SK-N-SH treated with all-trans-retinoic acid at 6 μM for 48 hours (cell line): ENCODE measurements at regions not wholly inside any gene's neighbourhood (a gene's known extent, or its start where the extent isn't known, plus 50 kb on each side); places are given as distances from the start of the nearest gene placed in this dataset.

ENCODE experiments used
- ARNTL ChIP-seq: fragments of 450-650 bp; formaldehyde crosslinking; IDR thresholded peaks from 2 replicates; pipeline ENCODE4 v1.5.0; 2020; ENCODE audit warnings: low read depth, mild to moderate bottlenecking, moderate library complexity, borderline replicate concordance
- ESRRG ChIP-seq: fragments of 250-450 bp; sonication (Bioruptor Pico); IDR thresholded peaks from 2 replicates; pipeline ENCODE4 v1.6.1; 2021; ENCODE audit warnings: mild to moderate bottlenecking
- ISL1 ChIP-seq: fragments of 250-450 bp; sonication (Bioruptor Pico); IDR thresholded peaks from 2 replicates; pipeline ENCODE4 v2.1.2; 2022; ENCODE audit warnings: mild to moderate bottlenecking, moderate library complexity
- RARB ChIP-seq: fragments of 250-450 bp; sonication (Bioruptor Pico); IDR thresholded peaks from 2 replicates; pipeline ENCODE4 v1.8.0; 2021; ENCODE audit warnings: mild to moderate bottlenecking, moderate library complexity
- SNAI2 ChIP-seq: fragments of 250-450 bp; sonication (Bioruptor Pico); IDR thresholded peaks from 2 replicates; pipeline ENCODE4 v1.5.0; 2020; ENCODE audit warnings: mild to moderate bottlenecking, moderate library complexity
- TCF4 ChIP-seq: fragments of 250-450 bp; sonication (Bioruptor Pico); IDR thresholded peaks from 2 replicates; pipeline ENCODE4 v1.8.0; 2021; ENCODE audit warnings: mild to moderate bottlenecking, moderate library complexity, borderline replicate concordance
- ZNF70 ChIP-seq: fragments of 450-650 bp; formaldehyde crosslinking; IDR thresholded peaks from 2 replicates; pipeline ENCODE4 v1.5.0; 2020; ENCODE audit warnings: mild to moderate bottlenecking, moderate library complexity
- TF ChIP-seq, protein P1 (sequence below): fragments of 250-450 bp; sonication (Bioruptor Pico); IDR thresholded peaks from 2 replicates; pipeline ENCODE4 v1.8.0; 2021; ENCODE audit warnings: low read depth, mild to moderate bottlenecking, moderate library complexity, borderline replicate concordance

DNA sequence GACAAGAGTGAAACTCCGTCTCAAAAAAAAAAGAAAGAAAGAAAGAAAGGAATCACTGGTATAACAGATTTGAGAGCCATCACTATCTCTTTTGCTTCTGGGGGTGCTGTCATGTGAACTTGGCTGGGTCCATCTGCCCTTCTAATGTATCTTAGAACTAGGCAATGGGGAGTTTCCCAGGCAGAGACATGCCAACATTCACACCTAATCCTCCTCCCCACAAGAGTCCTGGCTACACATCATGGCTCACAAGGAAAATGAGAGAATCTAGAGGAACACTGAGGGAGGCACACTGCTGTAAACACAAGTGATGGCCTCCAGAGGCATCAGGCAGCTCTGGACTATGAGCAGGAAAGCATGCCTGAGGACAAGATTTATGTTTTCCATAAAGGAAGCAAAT is 67.8 kb upstream of the PPP2R3A start:
- TF ChIP-seq RARB: no peak
- no peak for TF ChIP-seq ZNF70 (CRISPR knock-in tag)
- TF ChIP-seq ESRRG (CRISPR knock-in tag): no peak
- no peak for TF ChIP-seq ISL1 (CRISPR knock-in tag)
- no peak for TF ChIP-seq SNAI2
- no peak for TF ChIP-seq ARNTL
- no peak for TF ChIP-seq TCF4 (CRISPR knock-in tag)
- TF ChIP-seq, protein P1, sequence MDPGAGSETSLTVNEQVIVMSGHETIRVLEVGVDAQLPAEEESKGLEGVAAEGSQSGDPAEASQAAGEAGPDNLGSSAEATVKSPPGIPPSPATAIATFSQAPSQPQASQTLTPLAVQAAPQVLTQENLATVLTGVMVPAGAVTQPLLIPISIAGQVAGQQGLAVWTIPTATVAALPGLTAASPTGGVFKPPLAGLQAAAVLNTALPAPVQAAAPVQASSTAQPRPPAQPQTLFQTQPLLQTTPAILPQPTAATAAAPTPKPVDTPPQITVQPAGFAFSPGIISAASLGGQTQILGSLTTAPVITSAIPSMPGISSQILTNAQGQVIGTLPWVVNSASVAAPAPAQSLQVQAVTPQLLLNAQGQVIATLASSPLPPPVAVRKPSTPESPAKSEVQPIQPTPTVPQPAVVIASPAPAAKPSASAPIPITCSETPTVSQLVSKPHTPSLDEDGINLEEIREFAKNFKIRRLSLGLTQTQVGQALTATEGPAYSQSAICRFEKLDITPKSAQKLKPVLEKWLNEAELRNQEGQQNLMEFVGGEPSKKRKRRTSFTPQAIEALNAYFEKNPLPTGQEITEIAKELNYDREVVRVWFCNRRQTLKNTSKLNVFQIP: no peak
